GM10248 (cell line): ENCODE measurements at regions not wholly inside any gene's neighbourhood (a gene's known extent, or its start where the extent isn't known, plus 50 kb on each side); places are given as distances from the start of the nearest gene placed in this dataset.

Experiments
- CTCF ChIA-PET: fragments of 300-600 bp; sonication (Branson Sonifier 250); formaldehyde crosslinking; extraction: SDS; loops from one replicate; lab custom pipeline; 2021; ENCODE audit warnings: antibody characterized with exemption; lab: Yijun Ruan, JAX
- POLR2A ChIA-PET: fragments of 350-650 bp; sonication (Branson Sonifier 250); formaldehyde crosslinking; extraction: SDS; loops from one replicate; lab custom pipeline; 2020; ENCODE audit warnings: antibody characterized with exemption; lab: Yijun Ruan, JAX
- DNase-seq: peaks from one replicate; pipeline ENCODE4 v3.0.0; 2012; ENCODE audit errors: extremely low spot score
- TF ChIP-seq, protein P1 (sequence below): IDR thresholded peaks from 2 replicates; pipeline ENCODE4 v1.5.1; 2012; ENCODE audit warnings: mild to moderate bottlenecking, low read depth; ENCODE audit errors: extremely low read depth, missing control alignments, control extremely low read depth

DNA sequence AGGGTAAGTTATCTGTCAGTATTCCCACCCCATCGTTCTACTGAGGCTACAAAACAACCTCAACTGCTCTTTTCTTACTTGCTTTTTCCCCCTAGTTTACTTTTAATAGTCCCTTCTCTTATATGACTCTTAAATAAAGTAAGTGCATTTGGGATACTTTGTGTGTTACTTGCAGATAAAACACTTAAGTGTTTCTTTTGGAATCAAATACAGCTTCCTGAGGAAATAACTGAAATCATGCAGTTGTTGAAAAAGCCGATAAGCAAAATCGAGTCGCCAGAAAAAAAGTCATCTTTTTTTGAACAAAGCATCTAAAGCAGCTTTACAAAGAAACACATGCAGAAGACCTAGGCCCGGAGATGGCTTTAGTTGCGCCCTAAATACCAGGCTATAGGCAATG, 53.5 kb upstream of the EPB41L4A start:
- DNase-seq, result no peak
- CTCF ChIA-PET, result interaction anchor here (0.7 kb wide), 1 partner anchor 11 kb away, joined by 3 read pairs; no protein-coding TSS in a partner anchor
- POLR2A ChIA-PET, result no interaction called here
- TF ChIP-seq, protein P1, sequence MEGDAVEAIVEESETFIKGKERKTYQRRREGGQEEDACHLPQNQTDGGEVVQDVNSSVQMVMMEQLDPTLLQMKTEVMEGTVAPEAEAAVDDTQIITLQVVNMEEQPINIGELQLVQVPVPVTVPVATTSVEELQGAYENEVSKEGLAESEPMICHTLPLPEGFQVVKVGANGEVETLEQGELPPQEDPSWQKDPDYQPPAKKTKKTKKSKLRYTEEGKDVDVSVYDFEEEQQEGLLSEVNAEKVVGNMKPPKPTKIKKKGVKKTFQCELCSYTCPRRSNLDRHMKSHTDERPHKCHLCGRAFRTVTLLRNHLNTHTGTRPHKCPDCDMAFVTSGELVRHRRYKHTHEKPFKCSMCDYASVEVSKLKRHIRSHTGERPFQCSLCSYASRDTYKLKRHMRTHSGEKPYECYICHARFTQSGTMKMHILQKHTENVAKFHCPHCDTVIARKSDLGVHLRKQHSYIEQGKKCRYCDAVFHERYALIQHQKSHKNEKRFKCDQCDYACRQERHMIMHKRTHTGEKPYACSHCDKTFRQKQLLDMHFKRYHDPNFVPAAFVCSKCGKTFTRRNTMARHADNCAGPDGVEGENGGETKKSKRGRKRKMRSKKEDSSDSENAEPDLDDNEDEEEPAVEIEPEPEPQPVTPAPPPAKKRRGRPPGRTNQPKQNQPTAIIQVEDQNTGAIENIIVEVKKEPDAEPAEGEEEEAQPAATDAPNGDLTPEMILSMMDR, result no peak

DNA sequence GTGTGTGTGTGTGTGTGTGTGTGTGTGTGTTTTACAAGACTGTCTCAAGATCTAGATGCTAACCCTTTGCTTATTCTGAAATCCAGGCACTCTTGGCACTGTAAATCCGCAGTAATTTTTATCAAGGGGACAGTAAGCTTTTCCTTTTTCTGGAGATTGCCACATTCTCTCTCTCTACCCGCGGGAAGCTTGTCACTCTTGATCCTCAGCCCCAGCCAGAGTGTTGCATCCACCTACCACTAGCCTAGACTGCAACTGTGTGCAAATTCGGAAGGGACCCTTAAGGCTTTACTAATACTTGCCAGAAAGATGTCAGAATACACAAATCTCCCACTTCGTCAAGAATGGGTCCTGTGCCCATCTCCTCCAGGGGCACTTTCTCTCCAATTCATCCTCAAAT, 54.9 kb upstream of the EPB41L4A start:
- POLR2A ChIA-PET, result no interaction called here
- TF ChIP-seq, protein P1, result no peak
- DNase-seq, result no peak
- CTCF ChIA-PET, result no interaction called here

DNA sequence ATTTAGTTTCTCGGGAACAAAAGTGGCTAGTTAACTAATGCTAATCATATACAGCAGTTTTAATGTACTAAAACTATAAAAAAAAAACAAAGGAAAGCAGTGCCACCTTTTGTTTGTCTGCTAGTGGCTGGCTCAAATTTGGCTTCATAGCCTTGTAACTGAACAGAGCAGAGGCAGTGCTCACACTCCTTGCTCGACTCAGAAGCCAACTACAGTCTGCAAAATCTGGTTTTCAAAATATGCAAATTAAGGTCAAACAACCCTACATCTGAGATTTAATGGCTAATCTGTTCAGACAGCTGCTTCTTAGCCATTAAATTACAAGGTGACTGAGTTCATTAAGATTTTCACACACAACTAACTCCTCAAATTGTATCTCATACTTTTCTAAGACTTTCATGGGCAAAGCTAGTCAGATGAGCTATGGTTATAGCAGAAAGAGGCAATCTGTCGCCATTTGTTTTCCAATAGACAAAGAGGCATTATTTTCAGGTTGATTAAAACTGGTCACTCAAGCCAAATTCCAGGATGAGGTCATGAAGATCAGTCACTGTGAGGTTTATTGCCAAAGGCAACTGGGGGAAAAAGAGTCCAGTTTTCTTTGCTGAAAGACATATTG, 56.8 kb upstream of the EPB41L4A start:
- TF ChIP-seq, protein P1, result no peak
- ChIA-PET CTCF (interaction anchor here (1.3 kb wide), 1 partner anchor 18 kb away, joined by 3 read pairs; no protein-coding TSS in a partner anchor), POLR2A (no interaction called here)
- DNase-seq, result no peak

DNA sequence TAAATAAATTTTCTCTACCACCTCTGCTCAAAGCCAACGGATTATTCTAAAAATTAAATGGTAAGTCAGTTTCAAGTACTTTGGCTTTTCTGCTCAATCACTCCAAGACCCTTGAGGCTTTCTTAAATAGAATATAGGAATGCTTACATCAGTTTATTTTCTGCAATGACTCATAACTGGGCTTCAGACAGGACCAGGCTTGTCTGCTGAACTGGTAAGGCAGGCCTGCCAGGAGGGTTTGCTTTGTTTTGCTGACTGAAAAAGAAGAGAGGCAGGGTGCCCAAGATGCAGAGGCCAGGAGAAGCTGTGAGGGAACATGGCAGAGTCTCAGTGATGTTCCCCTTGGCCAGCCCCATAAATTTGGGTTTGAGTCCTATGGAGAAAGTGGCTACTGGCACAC, 60.3 kb upstream of the EPB41L4A start:
- TF ChIP-seq, protein P1, result no peak
- DNase-seq, result no peak
- POLR2A ChIA-PET, result no interaction called here

DNA sequence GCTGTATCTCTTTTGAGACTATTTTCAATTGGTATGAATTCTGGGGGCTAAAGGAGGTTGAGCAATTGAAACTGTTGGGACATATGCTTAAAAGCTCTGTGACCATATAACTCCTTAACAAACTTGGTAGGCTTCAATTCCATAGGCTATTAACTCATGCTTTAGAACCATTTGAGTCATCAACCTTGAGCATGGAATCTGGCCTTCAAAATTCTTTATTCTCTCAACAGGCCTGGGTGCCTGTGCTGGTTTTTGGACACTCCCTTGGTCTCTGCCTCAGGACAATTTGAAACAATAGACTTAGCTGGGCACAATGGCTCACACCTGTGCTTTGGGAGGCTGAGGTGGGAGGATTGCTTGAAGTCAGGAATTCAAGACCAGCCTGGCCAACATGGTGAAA, 61.4 kb upstream of the EPB41L4A start:
- DNase-seq, result no peak
- POLR2A ChIA-PET, result no interaction called here
- CTCF ChIA-PET, result interaction anchor here (0.9 to 3.3 kb wide), 7 partner anchors 10 to 60 kb away, joined by 3 to 17 read pairs (median 3); no protein-coding TSS in a partner anchor
- TF ChIP-seq, protein P1, result no peak

More for the DNA sequence above, 60.3 kb upstream of the EPB41L4A start:
- CTCF ChIA-PET, result interaction anchor here (0.9 to 3.3 kb wide), 6 partner anchors 9 to 59 kb away, joined by 3 to 17 read pairs (median 3); no protein-coding TSS in a partner anchor

DNA sequence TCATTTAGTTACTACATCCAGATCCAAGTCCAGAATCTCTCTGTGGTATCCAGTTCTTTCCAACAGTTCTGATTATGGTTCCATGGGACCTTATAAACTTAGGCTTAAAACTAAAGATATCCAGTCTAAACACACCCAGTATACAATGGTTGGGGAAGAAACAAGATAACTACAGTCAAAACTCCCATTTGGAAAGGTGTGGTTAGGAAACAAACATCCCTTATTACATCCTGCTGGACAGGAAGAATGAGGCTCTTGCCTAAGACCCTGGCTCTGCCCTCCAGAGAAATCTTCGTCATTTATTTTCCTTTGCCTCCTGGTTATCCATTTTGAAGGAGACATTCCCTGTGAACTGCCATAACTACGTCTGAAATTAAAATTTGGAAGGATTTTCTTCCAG, 64.6 kb upstream of the EPB41L4A start:
- no peak for DNase-seq
- TF ChIP-seq, protein P1, result no peak
- POLR2A ChIA-PET, result no interaction called here
- CTCF ChIA-PET, result interaction anchor here (1.0 to 2.3 kb wide), 2 partner anchors 11 to 12 kb away, joined by 3 to 9 read pairs; no protein-coding TSS in a partner anchor
